Activated T-helper 17 cell treated with anti-CD3 and anti-CD28 coated beads, Interleukin-2, amount 50 U/mL, for 72 hours (primary cell): ENCODE measurements at regions not wholly inside any gene's neighbourhood (a gene's known extent, or its start where the extent isn't known, plus 50 kb on each side); places are given as distances from the start of the nearest gene placed in this dataset.
"Not testable (repeated sequence)": the region's sequence is repeated elsewhere in the genome, so short reads cannot be mapped to it uniquely, and the experiment has no call there.

ENCODE experiments used
- ATAC-seq: fragments of 150-1000 bp; cut with Tn5 transposase; replicated peaks from 2 replicates; pipeline ENCODE4 v1.10.0; 2021; ENCODE audit warnings: mild to moderate bottlenecking, moderate library complexity
- H3K27ac Mint-ChIP-seq: one replicate; pipeline ENCODE4 v1.8.0; 2022; ENCODE audit warnings: mixed read lengths
- H3K27me3 Mint-ChIP-seq: one replicate; pipeline ENCODE4 v1.8.0; 2022; ENCODE audit warnings: mixed read lengths
- H3K36me3 Mint-ChIP-seq: one replicate; pipeline ENCODE4 v1.8.0; 2022; ENCODE audit warnings: low read depth, mild to moderate bottlenecking, mixed read lengths
- H3K4me1 Mint-ChIP-seq: one replicate; pipeline ENCODE4 v1.8.0; 2022; ENCODE audit warnings: mixed read lengths
- H3K4me3 Mint-ChIP-seq: one replicate; pipeline ENCODE4 v1.8.0; 2022; ENCODE audit warnings: mild to moderate bottlenecking, mixed read lengths
- H3K9me3 Mint-ChIP-seq: one replicate; pipeline ENCODE4 v1.8.0; 2022; ENCODE audit warnings: mixed read lengths

DNA sequence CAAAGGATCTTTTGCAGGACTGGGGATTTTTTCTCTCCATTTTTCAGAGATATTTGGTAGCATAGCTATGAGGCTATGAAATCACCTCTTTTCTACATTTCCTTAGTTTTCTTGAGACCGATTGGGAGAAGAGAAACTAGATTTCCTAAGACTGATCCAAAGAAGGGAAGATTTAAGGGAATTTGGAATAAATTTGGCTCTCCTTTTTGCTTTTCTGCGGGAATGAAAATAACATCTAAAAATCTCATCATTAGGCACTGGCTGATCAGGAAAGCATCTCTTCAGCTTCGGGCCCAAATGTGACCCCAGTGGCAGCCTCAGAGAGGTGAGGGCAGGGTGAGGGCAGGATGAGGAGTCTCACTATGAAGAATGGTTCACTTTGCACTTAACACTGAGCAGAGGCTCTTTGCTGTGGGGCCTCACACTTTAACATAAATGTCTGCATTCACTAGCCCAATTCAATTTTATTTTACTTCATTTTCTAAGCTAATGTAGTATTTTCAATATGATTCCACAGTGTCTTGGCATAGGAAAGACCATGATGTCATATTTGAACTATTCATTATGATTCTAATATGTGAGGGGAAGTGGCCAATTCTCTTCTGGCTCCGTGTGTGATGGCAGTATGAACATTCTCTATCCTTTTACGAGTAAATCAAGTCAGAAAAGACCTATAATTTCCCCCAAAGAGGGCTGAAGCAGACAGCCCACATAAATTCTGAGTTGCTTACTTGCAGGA lies 193.2 kb downstream of the MEX3B start:
- Mint-ChIP-seq H3K27me3 (peaks cover 21% of the 10 kb centered on the region), H3K4me3 (no peak overlapping the region), H3K27ac (no peak overlapping the region), H3K9me3 (no peaks in the 10 kb centered on the region), H3K36me3 (no peaks in the 10 kb centered on the region), H3K4me1 (no peaks in the 10 kb centered on the region)
- ATAC-seq: no peak

GRCh38 chr15:81851757-81852156 lies 194.1 kb downstream of the MEX3B start:
- H3K27ac Mint-ChIP-seq: no peak overlapping the region

GRCh38 chr15:81851325-81851724 lies 194.5 kb downstream of the MEX3B start:
- Mint-ChIP-seq H3K27me3 (peaks cover 21% of the 10 kb centered on the region), H3K36me3 (no peaks in the 10 kb centered on the region), H3K27ac (no peak overlapping the region), H3K4me3 (no peak overlapping the region), H3K9me3 (no peaks in the 10 kb centered on the region), H3K4me1 (no peaks in the 10 kb centered on the region)
- no peak for ATAC-seq

More at GRCh38 chr15:81851757-81852156, 194.1 kb downstream of the MEX3B start:
- ATAC-seq: no peak
- Mint-ChIP-seq H3K4me1 (no peaks in the 10 kb centered on the region), H3K9me3 (no peaks in the 10 kb centered on the region), H3K4me3 (no peak overlapping the region), H3K27me3 (peaks cover 21% of the 10 kb centered on the region), H3K36me3 (no peaks in the 10 kb centered on the region)

DNA sequence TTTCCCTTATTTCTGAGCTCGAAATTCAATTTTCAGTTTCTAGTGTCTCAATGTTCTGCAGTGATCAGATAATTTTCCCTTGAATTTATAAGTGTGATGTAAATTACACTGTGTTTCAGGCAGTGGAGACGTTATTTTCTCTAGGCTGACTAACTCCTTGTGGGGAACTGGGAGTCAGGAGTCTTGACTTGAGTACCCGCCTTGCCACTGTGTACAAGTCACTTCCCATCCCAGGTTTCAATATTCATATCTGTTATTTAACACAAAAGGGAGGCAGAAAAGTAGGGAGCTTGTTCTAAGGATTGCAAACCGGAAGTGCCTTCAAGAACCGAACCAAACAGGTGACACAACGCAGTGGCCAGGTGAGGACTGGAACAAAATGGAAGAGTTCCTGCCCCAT lies 196.5 kb downstream of the MEX3B start:
- no peak for ATAC-seq
- Mint-ChIP-seq H3K4me3 (no peak overlapping the region), H3K27ac (no peak overlapping the region), H3K4me1 (no peaks in the 10 kb centered on the region), H3K9me3 (no peaks in the 10 kb centered on the region), H3K27me3 (peaks cover 22% of the 10 kb centered on the region), H3K36me3 (no peaks in the 10 kb centered on the region)

GRCh38 chr15:81848701-81849100 lies 197.1 kb downstream of the MEX3B start:
- no peak overlapping the region for H3K27ac Mint-ChIP-seq
- no peak for ATAC-seq
- H3K27me3 Mint-ChIP-seq: peaks cover 22% of the 10 kb centered on the region
- H3K9me3 Mint-ChIP-seq: no peaks in the 10 kb centered on the region
- no peaks in the 10 kb centered on the region for H3K36me3 Mint-ChIP-seq
- H3K4me3 Mint-ChIP-seq: no peak overlapping the region
- no peaks in the 10 kb centered on the region for H3K4me1 Mint-ChIP-seq

- Mint-ChIP-seq H3K9me3 (no peaks in the 10 kb centered on the region), H3K27me3 (peaks cover 4% of the 10 kb centered on the region), H3K4me1 (no peaks in the 10 kb centered on the region), H3K4me3 (no peak overlapping the region), H3K27ac (no peak overlapping the region), H3K36me3 (no peaks in the 10 kb centered on the region)
- no peak for ATAC-seq
These were observed 201.9 kb downstream of the MEX3B start for GRCh38 chr15:81843757-81844407.

DNA sequence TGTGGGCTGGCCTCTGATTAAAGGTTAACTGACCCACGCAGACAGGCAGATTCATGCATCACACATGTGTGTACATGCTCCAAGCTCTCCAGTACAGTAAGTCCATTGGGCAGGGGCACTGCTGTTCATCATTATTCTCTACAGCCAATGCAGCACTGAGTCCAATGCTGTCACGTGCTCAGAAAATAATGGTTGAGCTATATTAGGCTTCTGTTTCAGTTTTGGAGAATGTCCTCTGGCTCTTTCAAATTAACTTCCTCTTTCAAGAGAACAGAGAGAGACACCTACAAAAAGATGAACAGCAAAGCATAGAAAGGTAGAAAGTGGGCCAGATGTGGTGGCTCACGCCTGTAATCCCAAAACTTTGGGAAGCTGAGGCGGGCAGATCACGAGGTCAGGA lies 202.6 kb downstream of the MEX3B start:
- peaks cover 4% of the 10 kb centered on the region for H3K27me3 Mint-ChIP-seq
- H3K4me3 Mint-ChIP-seq: no peak overlapping the region
- H3K9me3 Mint-ChIP-seq: no peaks in the 10 kb centered on the region
- no peaks in the 10 kb centered on the region for H3K36me3 Mint-ChIP-seq
- no peak overlapping the region for H3K27ac Mint-ChIP-seq
- H3K4me1 Mint-ChIP-seq: no peaks in the 10 kb centered on the region
- no peak for ATAC-seq

GRCh38 chr15:81839387-81839786 lies 206.4 kb downstream of the MEX3B start:
- ATAC-seq: no peak
- Mint-ChIP-seq H3K36me3 (no peaks in the 10 kb centered on the region), H3K4me1 (no peaks in the 10 kb centered on the region), H3K9me3 (no peaks in the 10 kb centered on the region), H3K4me3 (no peak overlapping the region), H3K27ac (no peak overlapping the region), H3K27me3 (peaks cover 3% of the 10 kb centered on the region)

DNA sequence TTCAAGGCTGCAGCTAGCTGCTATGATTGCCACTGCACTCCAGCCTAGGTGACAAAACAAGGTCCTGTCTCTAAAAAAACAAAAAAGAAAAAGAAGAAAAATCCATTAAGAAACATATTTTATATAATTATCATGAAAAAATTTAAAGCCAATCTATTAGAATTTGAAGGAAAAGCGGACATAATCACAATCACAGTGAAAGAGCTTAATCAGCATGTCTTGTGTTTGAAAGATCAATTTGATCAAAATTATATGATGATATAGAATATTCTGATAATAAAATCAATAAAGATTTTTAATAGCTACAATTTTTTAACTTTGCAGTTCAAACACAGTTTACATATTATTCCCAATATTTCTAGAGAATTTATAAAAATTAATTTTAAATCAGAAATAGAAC lies 210.1 kb downstream of the MEX3B start:
- Mint-ChIP-seq H3K4me1 (no peaks in the 10 kb centered on the region), H3K27me3 (peaks cover 9% of the 10 kb centered on the region), H3K27ac (no peak overlapping the region), H3K4me3 (no peak overlapping the region), H3K36me3 (no peaks in the 10 kb centered on the region), H3K9me3 (no peaks in the 10 kb centered on the region)
- ATAC-seq: no peak

GRCh38 chr15:81830520-81830919 lies 215.3 kb downstream of the MEX3B start:
- H3K4me3 Mint-ChIP-seq: no peak overlapping the region
- peaks cover 6% of the 10 kb centered on the region for H3K27me3 Mint-ChIP-seq
- no peaks in the 10 kb centered on the region for H3K4me1 Mint-ChIP-seq
- ATAC-seq: no peak
- H3K27ac Mint-ChIP-seq: no peak overlapping the region
- H3K9me3 Mint-ChIP-seq: no peaks in the 10 kb centered on the region
- H3K36me3 Mint-ChIP-seq: no peaks in the 10 kb centered on the region

DNA sequence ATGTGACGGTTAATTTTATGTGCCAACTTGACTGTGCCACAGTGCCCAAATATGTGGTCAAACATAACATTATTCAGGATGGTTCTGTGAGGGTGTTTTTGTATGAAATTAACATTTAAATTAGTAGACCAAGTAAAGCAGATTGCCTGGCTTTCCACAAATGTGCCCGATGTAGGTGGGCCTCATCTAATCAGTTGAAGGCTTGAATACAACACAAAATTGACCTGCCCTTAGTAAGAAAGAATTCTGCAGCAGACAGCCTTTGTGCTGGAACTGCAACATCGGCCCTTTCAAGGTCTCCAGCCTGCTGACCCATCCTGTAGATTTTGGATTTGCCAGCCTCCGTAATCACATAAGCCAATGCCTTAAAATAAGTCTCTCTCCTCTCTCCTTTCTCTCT lies 215.9 kb downstream of the MEX3B start:
- H3K4me3 Mint-ChIP-seq: no peak overlapping the region
- H3K36me3 Mint-ChIP-seq: no peaks in the 10 kb centered on the region
- no peaks in the 10 kb centered on the region for H3K9me3 Mint-ChIP-seq
- H3K27me3 Mint-ChIP-seq: peaks cover 6% of the 10 kb centered on the region
- H3K27ac Mint-ChIP-seq: no peak overlapping the region
- H3K4me1 Mint-ChIP-seq: no peaks in the 10 kb centered on the region
- no peak for ATAC-seq

- no peak overlapping the region for H3K4me3 Mint-ChIP-seq
- ATAC-seq: no peak
These were observed 217.7 kb downstream of the MEX3B start for GRCh38 chr15:81828135-81828534.

GRCh38 chr15:81825136-81825535 lies 220.7 kb downstream of the MEX3B start:
- H3K4me3 Mint-ChIP-seq: no peak overlapping the region
- H3K36me3 Mint-ChIP-seq: no peaks in the 10 kb centered on the region
- H3K9me3 Mint-ChIP-seq: no peaks in the 10 kb centered on the region
- no peak overlapping the region for H3K27ac Mint-ChIP-seq
- no peaks in the 10 kb centered on the region for H3K4me1 Mint-ChIP-seq
- H3K27me3 Mint-ChIP-seq: peaks cover 13% of the 10 kb centered on the region
- no peak for ATAC-seq

More at GRCh38 chr15:81828135-81828534, 217.7 kb downstream of the MEX3B start:
- Mint-ChIP-seq H3K9me3 (no peaks in the 10 kb centered on the region), H3K36me3 (no peaks in the 10 kb centered on the region), H3K4me1 (no peaks in the 10 kb centered on the region), H3K27ac (no peak overlapping the region), H3K27me3 (peaks cover 6% of the 10 kb centered on the region)

DNA sequence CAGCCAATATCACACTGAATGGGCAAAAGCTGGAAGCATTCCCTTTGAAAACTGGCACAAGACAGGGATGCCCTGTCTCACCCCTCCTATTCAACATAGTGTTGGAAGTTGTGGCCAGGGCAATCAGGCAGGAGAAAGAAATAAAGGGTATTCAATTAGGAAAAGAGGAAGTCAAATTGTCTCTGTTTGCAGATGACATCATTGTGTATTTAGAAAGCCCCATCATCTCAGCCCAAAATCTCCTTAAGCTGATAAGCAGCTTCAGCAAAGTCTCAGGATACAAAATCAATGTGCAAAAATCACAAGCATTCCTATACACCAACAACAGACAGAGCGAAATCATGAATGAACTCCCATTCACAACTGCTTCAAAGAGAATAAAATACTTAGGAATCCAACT lies 223.2 kb downstream of the MEX3B start:
- not testable (repeated sequence) for ATAC-seq, H3K4me1 Mint-ChIP-seq, H3K36me3 Mint-ChIP-seq, H3K9me3 Mint-ChIP-seq, H3K4me3 Mint-ChIP-seq, H3K27ac Mint-ChIP-seq
- peaks cover 27% of the 10 kb centered on the region for H3K27me3 Mint-ChIP-seq

GRCh38 chr15:81819924-81820635 lies 225.7 kb downstream of the MEX3B start:
- H3K27me3 Mint-ChIP-seq: peaks cover 32% of the 10 kb centered on the region
- ATAC-seq: no peak
- no peaks in the 10 kb centered on the region for H3K36me3 Mint-ChIP-seq
- no peaks in the 10 kb centered on the region for H3K4me1 Mint-ChIP-seq
- H3K4me3 Mint-ChIP-seq: no peak overlapping the region
- no peak overlapping the region for H3K27ac Mint-ChIP-seq
- H3K9me3 Mint-ChIP-seq: no peaks in the 10 kb centered on the region
